HCT116 (cell line): ENCODE measurements at regions not wholly inside any gene's neighbourhood (a gene's known extent, or its start where the extent isn't known, plus 50 kb on each side); places are given as distances from the start of the nearest gene placed in this dataset.

ENCODE experiments used
- ATAC-seq: fragments of 200-7000 bp; cut with Tn5 transposase; 2 replicates; pipeline ENCODE4 v1.9.1; 2020; ENCODE audit warnings: mild to moderate bottlenecking, moderate library complexity
- BruUV-seq: library from RNA; stranded (reverse); fragments of 400-500 nt; replicated peaks from 2 replicates; lab custom pipeline; 2021; lab: Mats Ljungman, UMichigan
- CTCF ChIA-PET: fragments of 300-600 bp; sonication (Branson Sonifier 250); formaldehyde crosslinking; loops from one replicate; lab custom pipeline; 2021; ENCODE audit warnings: antibody characterized with exemption; lab: Charles Lee
- POLR2A ChIA-PET: fragments of 300-600, 350-600 bp; sonication (Branson Sonifier 250); formaldehyde crosslinking; loops from one replicate; lab custom pipeline; 2021; ENCODE audit warnings: antibody characterized with exemption; lab: Charles Lee
- RAD21 ChIA-PET, 2 experiments: fragments of 300-600 bp; sonication (Branson Sonifier 250); formaldehyde crosslinking; loops; one replicate each; lab custom pipeline; 2023; ENCODE audit warnings: low total read pairs in 2 of 2; ENCODE audit not compliant: uncharacterized antibody in 2 of 2, unreplicated experiment in 2 of 2, low non-redundant PET in 1 of 2; lab: Charles Lee
- DNase-seq: peaks from one replicate; pipeline ENCODE4 v3.0.0-alpha.2; 2010; ENCODE audit warnings: low read depth, low spot score
- H2AFZ ChIP-seq: fragments of 200-600 bp; shearing (Covaris generic), sonication (generic); 2 replicates; pipeline ENCODE4 v1.6.1; 2017; ENCODE audit warnings: low read depth, mixed run types, mixed read lengths, antibody characterized with exemption, low read length; ENCODE audit not compliant: poor library complexity, severe bottlenecking
- H3K27ac ChIP-seq: 2 replicates; pipeline ENCODE4 v1.5.1; 2012; ENCODE audit warnings: low read depth, low read length
- H3K27me3 ChIP-seq: fragments of 200-600 bp; sonication (generic); 2 replicates; pipeline ENCODE4 v1.6.1; 2016; ENCODE audit warnings: mixed run types, low read length, mixed read lengths; ENCODE audit not compliant: insufficient read depth
- H3K36me3 ChIP-seq, 2 experiments: fragments of 200-500 bp in 1 of 2; fragments of 200-600 bp in 1 of 2; sonication (Bioruptor generic) in 1 of 2; sonication (generic) in 1 of 2; 2 replicates each; pipeline versions ENCODE4 v1.5.1 to v1.6.1; 2014 to 2016; ENCODE audit warnings: low read length in 2 of 2, inconsistent platforms in 1 of 2, mixed read lengths in 1 of 2, mixed run types in 1 of 2; ENCODE audit not compliant: insufficient read depth in 2 of 2, control insufficient read depth in 1 of 2
- H3K4me1 ChIP-seq, 2 experiments: fragments of 200-600 bp in 1 of 2; sonication (generic) in 1 of 2; 2 replicates each; pipeline versions ENCODE4 v1.5.1 to v1.6.1; 2012 to 2017; ENCODE audit warnings: low read length in 2 of 2, inconsistent platforms in 1 of 2, mild to moderate bottlenecking in 1 of 2, mixed read lengths in 1 of 2, mixed run types in 1 of 2, moderate library complexity in 1 of 2; ENCODE audit not compliant: insufficient read depth in 2 of 2, control insufficient read depth in 1 of 2
- H3K4me2 ChIP-seq: fragments of 200-600 bp; sonication (generic); 2 replicates; pipeline ENCODE4 v1.6.1; 2017; ENCODE audit warnings: mixed run types, low read length, mixed read lengths
- H3K4me3 ChIP-seq, 2 experiments: fragments of 200-600 bp in 1 of 2; sonication (generic) in 1 of 2; replicated peaks in 1 of 2; 2 replicates each; pipeline ENCODE4 v1.5.1; 2011 to 2016; ENCODE audit warnings: low read length in 2 of 2, control low read depth in 1 of 2, low read depth in 1 of 2, mild to moderate bottlenecking in 1 of 2, mixed read lengths in 1 of 2, mixed run types in 1 of 2
- H3K79me2 ChIP-seq: fragments of 200-600 bp; sonication (generic); 2 replicates; pipeline ENCODE4 v1.6.1; 2017; ENCODE audit warnings: mild to moderate bottlenecking, mixed run types, low read length, moderate library complexity, mixed read lengths; ENCODE audit not compliant: insufficient read depth
- H3K9ac ChIP-seq: fragments of 200-600 bp; sonication (generic); 2 replicates; pipeline ENCODE4 v1.6.1; 2016; ENCODE audit warnings: low read length, mixed read lengths
- H3K9me2 ChIP-seq: fragments of 200-600 bp; sonication (generic), shearing (Covaris generic); 2 replicates; pipeline ENCODE4 v1.6.1; 2017; ENCODE audit warnings: mixed run types, mild to moderate bottlenecking, moderate library complexity; ENCODE audit not compliant: insufficient read depth
- H3K9me3 ChIP-seq, 2 experiments: fragments of 200-500 bp in 1 of 2; fragments of 200-600 bp in 1 of 2; sonication (Bioruptor generic) in 1 of 2; sonication (generic) in 1 of 2; 2 replicates each; pipeline ENCODE4 v1.6.1; 2014 to 2017; ENCODE audit warnings: low read length in 2 of 2, mixed read lengths in 2 of 2, inconsistent platforms in 1 of 2, low read depth in 1 of 2, mild to moderate bottlenecking in 1 of 2, mixed run types in 1 of 2, moderate library complexity in 1 of 2; ENCODE audit not compliant: control insufficient read depth in 1 of 2, insufficient read depth in 1 of 2
- H4K20me1 ChIP-seq: fragments of 200-600 bp; sonication (generic), shearing (Covaris generic); 2 replicates; pipeline ENCODE4 v1.6.1; 2017; ENCODE audit warnings: mixed run types, mild to moderate bottlenecking, moderate library complexity; ENCODE audit not compliant: insufficient read depth
- ELF1 ChIP-seq: IDR thresholded peaks from 2 replicates; pipeline ENCODE4 v1.6.1; 2012; ENCODE audit warnings: low read depth, borderline replicate concordance
- MAX ChIP-seq: IDR thresholded peaks from 2 replicates; pipeline ENCODE4 v1.6.1; 2012
- POLR2A ChIP-seq: IDR thresholded peaks from 2 replicates; pipeline ENCODE4 v1.7.0; 2011; ENCODE audit warnings: borderline replicate concordance; ENCODE audit not compliant: insufficient read depth, insufficient read length; ENCODE audit errors: extremely low read depth
- POLR2AphosphoS5 ChIP-seq: IDR thresholded peaks from 2 replicates; pipeline ENCODE4 v1.6.1; 2011; ENCODE audit warnings: mild to moderate bottlenecking, low read depth, low read length, moderate library complexity
- REST ChIP-seq: IDR thresholded peaks from 2 replicates; pipeline ENCODE4 v1.6.1; 2012; ENCODE audit warnings: low read depth
- TCF7L2 ChIP-seq: IDR thresholded peaks from 2 replicates; pipeline ENCODE4 v1.7.0; 2011; ENCODE audit warnings: borderline replicate concordance, inconsistent platforms; ENCODE audit not compliant: insufficient read depth, insufficient read length; ENCODE audit errors: extremely low read depth
- intact Hi-C: fragments of 100-400 bp; cut with micrococcal nuclease; formaldehyde crosslinking; loops from 2 replicates; pipeline ENCODE4 v1.10.0; 2022

DNA sequence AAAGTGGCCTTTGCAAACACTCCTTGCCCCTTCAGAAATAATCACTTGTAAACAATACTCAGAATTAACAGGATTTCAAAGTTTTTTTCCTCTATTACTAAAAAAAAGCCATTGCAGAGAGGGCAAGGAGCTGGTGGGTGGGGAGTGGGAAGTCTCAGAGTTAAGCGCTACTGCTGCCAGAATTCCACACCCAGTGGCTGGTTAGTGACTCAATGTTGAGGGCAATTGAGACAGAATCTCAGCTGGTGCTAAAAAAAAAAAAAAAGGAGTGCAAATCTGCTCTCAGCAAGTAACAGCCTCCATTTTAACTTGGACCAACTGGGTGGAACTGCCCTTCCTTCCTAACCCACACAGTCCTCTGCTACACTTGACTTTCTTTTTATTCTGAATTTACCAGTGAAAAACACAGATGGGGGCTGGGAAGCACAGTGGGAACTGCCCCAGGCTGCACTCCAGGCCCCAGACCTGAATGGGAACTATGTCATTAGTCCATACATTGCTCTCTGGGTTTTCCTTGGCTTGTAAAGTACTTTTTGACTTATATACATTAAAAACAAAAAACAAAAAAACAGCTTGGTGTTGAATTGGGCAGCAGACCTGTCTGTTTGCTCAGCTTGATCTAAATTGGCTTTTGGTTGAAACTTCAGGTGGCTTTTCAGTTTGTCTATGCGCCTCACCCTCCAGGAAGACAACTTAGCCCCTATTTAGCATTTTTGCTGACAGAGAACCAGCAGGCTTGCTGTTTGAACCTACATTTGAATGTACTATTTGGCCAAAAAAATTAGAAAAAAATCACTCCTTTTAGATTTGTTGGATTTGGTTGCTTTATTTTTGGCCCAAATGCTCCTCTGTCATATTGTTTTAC lies 357.8 kb upstream of the TBL1XR1 start:
- Histone ChIP-seq H3K4me2 (no peak overlapping the region), H3K36me3 (no peaks in the 10 kb centered on the region), H3K9me3 (no peaks in the 10 kb centered on the region), H3K9me2 (no peaks in the 10 kb centered on the region), H3K27ac (no peak overlapping the region), H4K20me1 (no peaks in the 10 kb centered on the region), H3K79me2 (no peaks in the 10 kb centered on the region), H3K27me3 (no peaks in the 10 kb centered on the region), H3K4me3 (no peak overlapping the region), H3K9ac (no peak overlapping the region), H3K4me1 (no peaks in the 10 kb centered on the region), H2AFZ (no peak overlapping the region)
- RAD21 ChIA-PET, result no interaction called here
- intact Hi-C loops, result no loop called here
- TF ChIP-seq POLR2AphosphoS5, result no peak
- no peak for TF ChIP-seq MAX
- TF ChIP-seq REST, result no peak
- TF ChIP-seq ELF1, result no peak
- TF ChIP-seq POLR2A, result no peak
- no peak for TF ChIP-seq TCF7L2
- DNase-seq, result no peak
- POLR2A ChIA-PET, result no interaction called here
- BruUV-seq, result no TSS peak
- no peak for ATAC-seq
- CTCF ChIA-PET, result no interaction called here
